Muscle of leg (tissue), 3 donors: ENCODE measurements at regions not wholly inside any gene's neighbourhood (a gene's known extent, or its start where the extent isn't known, plus 50 kb on each side); places are given as distances from the start of the nearest gene placed in this dataset.
A peak's percentile ranks its signal among the peaks of the same experiment; 100 is the strongest.

Experiments used
- DNase-seq: peaks from one replicate; pipeline ENCODE4 v3.0.0; 2013
- H3K27ac ChIP-seq: one replicate; pipeline ENCODE4 v1.5.1; 2013; ENCODE audit warnings: mild to moderate bottlenecking, low read length, control low read depth
- H3K27me3 ChIP-seq: one replicate; pipeline ENCODE4 v1.6.1; 2013; ENCODE audit warnings: low read length; ENCODE audit not compliant: control insufficient read depth, insufficient read depth
- H3K36me3 ChIP-seq: one replicate; pipeline ENCODE4 v1.6.1; 2013; ENCODE audit warnings: low read length; ENCODE audit not compliant: control insufficient read depth, insufficient read depth
- H3K4me1 ChIP-seq: one replicate; pipeline ENCODE4 v1.6.1; 2013; ENCODE audit warnings: low read length; ENCODE audit not compliant: control insufficient read depth, insufficient read depth
- H3K4me3 ChIP-seq: one replicate; pipeline ENCODE4 v1.5.1; 2013; ENCODE audit warnings: low read length, control low read depth
- H3K9me3 ChIP-seq: replicated peaks from 2 replicates; pipeline ENCODE4 v1.6.1; 2013; ENCODE audit warnings: low read depth, low read length; ENCODE audit not compliant: control insufficient read depth
- WGBS: methylation state at CpG from one replicate; pipeline ENCODE4 v1.1.5; 2013; ENCODE audit warnings: missing lambda C conversion rate; ENCODE audit not compliant: insufficient coverage; 5-methylcytosine and 5-hydroxymethylcytosine counted together

DNA sequence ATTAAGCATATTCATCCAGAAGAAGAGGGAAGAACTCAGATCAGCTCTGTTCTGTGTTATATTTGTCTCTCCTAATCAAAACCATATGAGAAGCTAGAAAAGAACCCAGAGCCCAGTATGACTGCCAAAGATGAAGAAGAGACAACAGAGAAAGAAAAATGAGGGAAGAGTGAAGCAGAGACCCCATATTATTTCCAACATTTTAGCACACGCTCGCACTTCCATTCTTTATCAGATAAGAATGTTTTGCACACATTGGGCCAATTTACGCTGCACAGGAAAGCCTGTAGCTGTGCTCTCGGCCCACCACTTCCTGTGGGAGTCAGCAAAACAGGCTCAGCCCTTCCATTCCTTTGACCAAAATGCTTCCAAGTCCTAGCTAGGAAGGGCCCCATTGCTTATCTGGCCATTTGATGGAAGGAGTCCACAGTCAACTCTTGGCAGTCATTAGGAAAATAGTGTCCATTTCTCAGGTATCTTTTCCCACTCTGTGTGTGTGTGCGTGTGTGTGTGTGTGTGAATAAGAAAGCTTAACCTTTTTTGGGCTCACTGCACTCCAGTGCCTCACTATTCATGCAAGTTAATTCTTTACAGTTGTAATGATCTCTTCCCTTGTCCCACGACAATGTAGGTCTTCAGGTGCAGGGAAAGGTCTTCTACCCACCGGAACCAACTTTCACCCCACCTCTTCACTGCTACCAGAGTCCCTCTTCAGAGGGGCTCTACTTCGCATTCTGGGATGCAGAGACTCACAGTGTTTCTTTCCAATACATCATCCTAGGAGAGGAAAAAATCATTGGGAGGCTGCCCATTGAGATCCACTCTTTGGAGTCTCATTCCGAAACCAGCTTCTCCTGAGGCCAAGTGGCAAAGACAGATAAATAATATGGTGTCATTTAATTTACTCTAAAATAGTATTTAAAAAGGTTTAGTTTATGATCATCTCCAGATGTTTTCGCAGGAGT, 237.5 kb downstream of the COG6 start:
- H3K9me3 ChIP-seq = no peaks in the 10 kb centered on the region
- no peak overlapping the region for H3K27ac ChIP-seq
- H3K27me3 ChIP-seq = no peaks in the 10 kb centered on the region
- DNase-seq = peak; percentile 80
- WGBS = 52% methylated on average over 7 of the region's 10 CpGs
- peaks cover 4% of the 10 kb centered on the region for H3K4me1 ChIP-seq
- no peak overlapping the region for H3K4me3 ChIP-seq
- no peaks in the 10 kb centered on the region for H3K36me3 ChIP-seq

DNA sequence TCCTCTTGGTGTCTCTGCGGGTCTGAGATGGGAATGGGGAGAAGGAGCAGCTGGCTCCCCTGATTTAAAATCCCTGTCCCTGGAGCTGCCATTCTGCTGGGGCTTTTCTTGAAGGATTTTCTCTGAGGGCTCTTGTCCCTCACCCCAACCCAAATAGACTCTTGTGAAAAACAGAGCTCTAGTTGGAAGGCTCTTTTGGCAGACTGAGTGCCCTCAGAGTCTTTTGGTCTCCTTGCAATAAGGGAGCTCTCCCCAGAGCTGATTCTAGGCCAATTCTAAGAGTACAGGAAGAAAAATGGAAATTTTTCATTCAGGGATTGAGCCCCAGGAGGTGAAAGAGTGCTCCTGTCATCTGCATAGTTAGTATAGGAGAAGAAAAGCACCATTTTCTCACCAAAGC, 238.3 kb downstream of the COG6 start:
- H3K9me3 ChIP-seq = no peaks in the 10 kb centered on the region
- no CpG with 5 or more reads among the region's 1 CpG for WGBS
- H3K4me3 ChIP-seq = no peak overlapping the region
- H3K4me1 ChIP-seq = peaks cover 4% of the 10 kb centered on the region
- no peak for DNase-seq
- no peaks in the 10 kb centered on the region for H3K36me3 ChIP-seq
- H3K27ac ChIP-seq = no peak overlapping the region
- no peaks in the 10 kb centered on the region for H3K27me3 ChIP-seq

DNA sequence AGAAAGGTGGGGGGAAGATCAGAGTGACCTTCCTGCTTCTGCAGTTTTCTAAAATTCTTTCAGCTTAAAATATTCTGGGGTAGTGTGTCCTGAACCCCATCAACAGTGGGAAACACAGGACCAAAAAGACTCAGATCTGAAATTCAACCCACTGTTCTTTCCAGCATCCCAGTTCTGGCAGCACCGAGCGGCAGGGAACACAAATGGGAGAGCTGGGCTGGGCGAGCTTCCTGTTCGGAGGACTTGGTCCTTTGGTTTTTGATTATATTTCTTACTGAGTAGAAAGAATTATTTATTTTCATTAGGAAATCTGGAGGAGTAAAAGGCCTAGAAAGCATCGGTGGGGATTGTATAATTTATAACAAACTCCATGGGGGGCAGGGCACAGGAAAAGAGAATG, 239.1 kb downstream of the COG6 start:
- Histone ChIP-seq H3K4me3 (no peak overlapping the region), H3K27ac (no peak overlapping the region), H3K4me1 (peaks cover 4% of the 10 kb centered on the region), H3K36me3 (no peaks in the 10 kb centered on the region), H3K27me3 (no peaks in the 10 kb centered on the region), H3K9me3 (no peaks in the 10 kb centered on the region)
- WGBS = no CpG with 5 or more reads among the region's 5 CpGs
- DNase-seq = no peak

DNA sequence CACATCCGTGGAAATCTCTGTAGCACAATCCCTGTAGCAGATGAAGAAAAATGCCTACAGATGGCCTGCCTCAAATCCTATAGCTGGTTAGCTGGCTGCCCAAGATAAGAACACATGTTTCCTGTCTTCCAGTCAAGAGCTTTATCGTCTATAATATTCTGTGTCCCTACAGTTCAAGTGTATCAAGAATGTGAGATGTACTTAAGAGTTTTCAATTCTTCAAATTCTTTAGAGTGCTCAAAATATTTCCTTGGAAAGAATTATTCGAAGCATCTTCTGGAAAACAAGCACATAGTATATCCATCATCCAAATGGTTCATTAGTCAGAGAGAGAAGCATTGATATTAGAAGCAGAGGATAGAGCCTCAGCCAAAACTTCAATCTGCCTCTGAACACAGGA, 239.8 kb downstream of the COG6 start:
- Histone ChIP-seq H3K9me3 (no peaks in the 10 kb centered on the region), H3K27ac (no peak overlapping the region), H3K36me3 (no peaks in the 10 kb centered on the region), H3K27me3 (no peaks in the 10 kb centered on the region), H3K4me3 (no peak overlapping the region), H3K4me1 (peaks cover 4% of the 10 kb centered on the region)
- DNase-seq = peak; percentile 40
- no CpG with 5 or more reads among the region's 3 CpGs for WGBS

DNA sequence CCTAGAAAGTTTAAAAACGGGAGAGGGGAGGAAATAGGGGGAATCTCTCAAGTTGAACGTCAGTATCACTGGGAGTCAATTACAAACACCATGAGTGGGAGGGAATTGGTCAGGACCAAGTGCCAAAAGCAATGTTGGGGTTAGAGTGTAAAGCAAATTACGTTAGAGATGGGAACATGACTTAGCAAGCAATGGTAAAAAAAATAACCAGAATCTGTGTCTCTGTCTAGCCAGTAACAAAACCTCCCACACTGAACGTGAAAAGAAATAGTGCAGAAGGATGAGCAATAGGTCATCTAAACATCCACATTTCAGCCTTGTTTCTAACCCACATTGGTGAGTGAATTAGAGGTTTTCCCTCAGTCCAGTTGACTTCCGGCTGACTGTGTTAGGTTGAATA, 242.2 kb downstream of the COG6 start:
- H3K4me3 ChIP-seq = no peak overlapping the region
- no peak overlapping the region for H3K27ac ChIP-seq
- no peaks in the 10 kb centered on the region for H3K27me3 ChIP-seq
- H3K36me3 ChIP-seq = no peaks in the 10 kb centered on the region
- WGBS = 80% methylated on average over 3 of the region's 5 CpGs
- DNase-seq = no peak
- no peaks in the 10 kb centered on the region for H3K9me3 ChIP-seq
- peaks cover 4% of the 10 kb centered on the region for H3K4me1 ChIP-seq

DNA sequence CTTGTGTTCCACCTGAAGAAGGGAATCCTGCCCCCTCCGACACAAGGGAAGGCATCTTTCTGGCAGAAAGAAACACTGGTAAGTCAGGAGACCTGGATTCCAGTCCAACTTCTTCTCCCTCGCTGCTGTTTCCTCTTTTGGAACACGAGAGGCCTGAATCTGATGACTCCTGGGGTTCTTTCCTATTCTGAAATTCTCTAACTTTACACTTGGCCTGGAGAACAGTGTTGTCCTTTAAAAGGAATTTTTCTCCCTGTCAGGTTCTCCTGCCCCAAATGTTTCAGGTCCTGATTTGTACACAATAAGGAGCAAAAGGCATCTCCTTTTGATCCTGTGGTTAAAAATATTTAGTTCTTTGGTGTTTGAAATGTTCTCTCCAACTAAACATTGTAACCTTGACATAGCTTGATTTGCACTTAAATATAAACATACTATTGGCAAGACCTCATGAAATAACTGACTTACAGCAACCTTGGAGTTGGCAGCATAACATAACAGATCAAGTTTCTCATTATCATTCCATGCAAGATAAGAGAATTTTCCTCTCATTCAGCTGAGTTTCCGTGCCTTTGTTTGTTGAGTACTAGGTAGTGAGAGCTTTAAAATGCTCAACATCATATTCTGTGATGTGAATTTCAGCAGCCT, 244.8 kb downstream of the COG6 start:
- Histone ChIP-seq H3K4me1 (no peaks in the 10 kb centered on the region), H3K36me3 (no peaks in the 10 kb centered on the region), H3K27me3 (no peaks in the 10 kb centered on the region), H3K9me3 (no peaks in the 10 kb centered on the region), H3K27ac (no peak overlapping the region), H3K4me3 (no peak overlapping the region)
- WGBS = no CpG with 5 or more reads among the region's 4 CpGs
- no peak for DNase-seq

DNA sequence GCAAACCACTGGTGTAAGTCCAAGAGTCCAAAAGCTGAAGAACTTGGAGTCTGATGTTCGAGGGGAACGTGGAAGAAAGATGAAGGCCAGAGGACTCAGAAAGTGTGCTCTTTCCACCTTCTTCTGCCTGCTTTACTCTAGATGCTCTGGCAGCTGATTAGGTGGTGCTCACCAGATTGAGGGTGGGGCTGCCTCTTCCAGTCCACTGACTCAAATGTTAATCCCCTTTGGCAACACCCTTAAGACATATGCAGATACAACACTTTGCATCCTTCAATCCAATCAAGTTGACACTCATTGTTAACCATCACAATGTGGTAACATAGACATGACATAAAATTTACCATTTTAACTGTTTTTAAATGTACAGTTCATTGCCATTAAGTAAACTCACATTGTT, 249.5 kb downstream of the COG6 start:
- H3K27me3 ChIP-seq = no peaks in the 10 kb centered on the region
- no peak overlapping the region for H3K4me3 ChIP-seq
- H3K4me1 ChIP-seq = no peaks in the 10 kb centered on the region
- DNase-seq = no peak
- no peaks in the 10 kb centered on the region for H3K9me3 ChIP-seq
- WGBS = 100% methylated on average over 1 of the region's 2 CpGs
- H3K27ac ChIP-seq = no peak overlapping the region
- H3K36me3 ChIP-seq = no peaks in the 10 kb centered on the region

DNA sequence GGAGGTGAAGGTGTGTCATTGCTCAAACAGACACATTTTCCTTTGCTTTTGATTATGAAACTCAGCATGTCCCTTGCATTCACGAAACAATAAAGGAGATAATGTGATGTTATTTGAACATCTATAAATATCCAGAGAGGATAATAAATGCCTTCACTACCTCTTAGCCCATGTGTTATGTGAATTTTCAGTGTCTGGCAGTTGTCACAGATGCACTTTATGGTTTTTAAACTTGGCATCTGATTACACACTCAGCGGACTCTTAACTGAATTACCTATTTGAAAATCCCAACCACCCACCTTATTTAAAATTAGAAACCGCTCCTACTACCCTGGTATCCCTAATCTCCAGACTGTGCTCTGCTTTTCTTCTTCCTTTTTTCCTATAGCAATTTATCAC, 254.2 kb downstream of the COG6 start:
- DNase-seq = no peak
- no peak overlapping the region for H3K27ac ChIP-seq
- 41% methylated on average over 2 of the region's 3 CpGs for WGBS
- H3K9me3 ChIP-seq = no peaks in the 10 kb centered on the region
- no peak overlapping the region for H3K4me3 ChIP-seq
- no peaks in the 10 kb centered on the region for H3K4me1 ChIP-seq
- no peaks in the 10 kb centered on the region for H3K27me3 ChIP-seq
- no peaks in the 10 kb centered on the region for H3K36me3 ChIP-seq

DNA sequence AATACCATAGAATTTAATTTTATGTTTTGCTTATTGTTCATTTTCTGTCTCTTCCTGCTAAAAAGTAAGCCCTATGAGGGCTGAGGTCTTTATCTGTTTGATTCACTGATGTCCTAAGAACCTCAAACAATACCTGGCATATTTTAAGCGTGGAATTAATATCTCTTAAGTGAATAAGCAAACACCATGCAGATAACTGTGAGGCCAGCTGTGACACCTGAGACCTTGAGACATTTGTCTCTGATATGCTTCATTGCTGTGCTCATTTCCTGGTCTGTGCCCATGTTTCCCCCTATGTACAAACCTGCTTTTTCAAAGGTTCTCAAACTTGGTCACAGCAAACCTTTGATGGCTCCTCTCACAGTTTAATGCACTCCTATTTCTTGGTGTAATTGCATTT, 254.6 kb downstream of the COG6 start:
- Histone ChIP-seq H3K27ac (no peak overlapping the region), H3K4me3 (no peak overlapping the region), H3K27me3 (no peaks in the 10 kb centered on the region), H3K4me1 (no peaks in the 10 kb centered on the region), H3K9me3 (no peaks in the 10 kb centered on the region), H3K36me3 (no peaks in the 10 kb centered on the region)
- no peak for DNase-seq
- no CpG with 5 or more reads among the region's 1 CpG for WGBS

DNA sequence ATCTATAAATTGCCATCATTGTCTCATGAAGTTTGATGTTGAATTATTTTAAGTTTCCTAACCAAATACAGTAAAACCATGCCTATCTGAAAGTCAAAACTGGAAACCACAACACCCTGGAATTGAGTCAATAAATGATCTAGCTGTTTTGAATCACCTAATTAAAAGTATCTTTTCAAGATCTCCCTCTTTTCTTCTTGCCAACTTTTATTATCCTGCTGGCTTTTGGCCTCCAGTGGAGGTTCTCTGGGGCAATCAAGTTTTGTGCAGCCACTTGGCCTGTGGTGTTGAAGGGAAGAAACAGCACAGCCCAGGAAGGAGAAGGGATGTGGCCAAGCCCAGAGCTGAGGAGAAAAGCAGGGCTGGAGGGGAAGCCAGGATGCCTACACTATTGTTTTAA, 255.4 kb downstream of the COG6 start:
- H3K9me3 ChIP-seq = no peaks in the 10 kb centered on the region
- H3K4me3 ChIP-seq = no peak overlapping the region
- H3K27me3 ChIP-seq = no peaks in the 10 kb centered on the region
- H3K36me3 ChIP-seq = no peaks in the 10 kb centered on the region
- peak; percentile 10 for DNase-seq
- no peak overlapping the region for H3K27ac ChIP-seq
- no peaks in the 10 kb centered on the region for H3K4me1 ChIP-seq
